ENCODE measurements at regions not wholly inside any gene's neighbourhood (a gene's known extent, or its start where the extent isn't known, plus 50 kb on each side); places are given as distances from the start of the nearest gene placed in this dataset.

DNA sequence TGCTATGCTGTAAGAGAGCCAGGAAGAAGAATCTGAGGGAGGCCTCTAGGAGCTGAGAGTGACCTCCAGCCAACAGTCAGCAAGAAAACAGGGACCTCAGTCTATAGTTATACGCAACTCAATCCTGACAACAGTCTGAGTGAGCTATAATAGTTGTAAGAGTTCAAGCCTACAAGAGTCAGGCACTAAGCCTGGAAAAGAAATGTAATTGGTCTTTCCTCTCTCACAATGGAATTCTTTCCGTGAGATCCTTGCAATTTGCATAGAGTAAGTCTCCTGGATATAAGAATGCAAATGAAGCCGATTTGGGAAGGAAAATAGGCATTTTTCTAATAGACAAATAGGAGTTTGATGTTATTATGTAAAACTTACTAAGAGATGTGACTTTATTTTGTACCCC, 1332.6 kb upstream of the CELF4 start:
- DNase-seq (ENCODE audit: low read depth): no peak

- DNase-seq (ENCODE audit: low read depth): no peak
Measured at GRCh38 chr18:38895560-38895959, 1330.0 kb upstream of the CELF4 start.

- no peak for DNase-seq (ENCODE audit: low read depth)
Measured at GRCh38 chr18:38887671-38888020, 1322.0 kb upstream of the CELF4 start.

DNA sequence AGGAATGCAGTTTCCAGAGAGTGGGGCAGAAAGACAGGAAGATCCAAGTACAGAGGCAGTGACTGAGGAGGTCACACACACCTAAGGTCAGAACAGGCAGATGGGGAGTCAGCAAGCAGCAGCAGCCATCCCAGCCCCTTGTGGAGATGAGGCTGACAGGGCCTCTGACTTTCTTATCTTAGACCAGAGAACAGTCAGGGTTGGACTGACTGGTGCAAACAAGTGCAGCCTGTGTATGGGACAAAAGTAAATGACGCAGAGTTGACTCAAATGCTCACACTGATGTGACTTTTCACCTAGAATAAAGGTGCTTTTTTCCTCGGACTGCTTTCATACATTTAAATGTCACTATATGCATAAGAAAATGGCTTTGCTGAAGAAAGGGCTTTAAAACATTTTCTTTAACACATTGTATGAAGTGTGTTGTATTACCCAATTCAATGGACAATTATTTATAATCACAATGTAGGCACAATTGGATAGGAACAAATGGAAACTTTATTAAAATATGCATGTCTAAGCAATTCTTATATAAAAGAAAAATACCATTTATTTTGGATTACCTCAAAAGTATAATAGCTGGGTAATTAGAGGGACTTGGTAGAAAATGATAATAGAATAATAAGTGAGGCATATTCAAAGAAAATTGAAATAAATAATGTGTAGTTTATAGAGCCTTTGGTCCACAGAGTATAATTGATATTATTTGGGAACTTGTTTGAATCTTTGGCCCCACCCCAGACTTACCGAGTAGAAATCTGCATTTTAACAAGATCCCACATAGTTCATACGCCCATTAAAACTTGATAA, 1321.5 kb upstream of the CELF4 start:
- no peak for DNase-seq (ENCODE audit: low read depth)

- DNase-seq (ENCODE audit: low read depth): no peak
Measured at GRCh38 chr18:38886235-38886634, 1320.6 kb upstream of the CELF4 start.

DNA sequence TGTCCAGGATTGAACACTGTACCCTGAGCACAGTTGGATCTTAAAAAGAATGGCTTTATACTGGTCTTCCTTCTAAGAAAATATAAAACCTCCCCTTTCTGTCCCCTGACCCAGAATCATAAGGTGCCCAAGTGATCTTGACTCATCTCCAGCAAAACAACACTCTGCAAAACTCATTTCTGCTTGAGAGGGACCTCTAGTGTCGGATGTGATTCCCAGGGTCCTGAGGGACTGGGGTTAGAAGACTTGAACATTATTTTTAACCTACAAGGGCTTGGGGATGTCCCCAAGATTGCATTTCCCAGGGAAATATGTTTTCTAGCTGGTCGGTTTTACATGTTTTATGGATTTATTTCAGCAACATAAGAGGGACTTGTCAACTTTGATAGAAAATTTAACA, 1318.5 kb upstream of the CELF4 start:
- no peak for DNase-seq (ENCODE audit: low read depth)

- no peak for DNase-seq (ENCODE audit: low read depth)
Measured at GRCh38 chr18:38883111-38883510, 1317.5 kb upstream of the CELF4 start.

GRCh38 chr18:38879871-38880270, 1314.3 kb upstream of the CELF4 start:
- DNase-seq (ENCODE audit: low read depth): no peak

GRCh38 chr18:38872342-38872741, 1306.7 kb upstream of the CELF4 start:
- DNase-seq (ENCODE audit: low read depth): no peak

DNA sequence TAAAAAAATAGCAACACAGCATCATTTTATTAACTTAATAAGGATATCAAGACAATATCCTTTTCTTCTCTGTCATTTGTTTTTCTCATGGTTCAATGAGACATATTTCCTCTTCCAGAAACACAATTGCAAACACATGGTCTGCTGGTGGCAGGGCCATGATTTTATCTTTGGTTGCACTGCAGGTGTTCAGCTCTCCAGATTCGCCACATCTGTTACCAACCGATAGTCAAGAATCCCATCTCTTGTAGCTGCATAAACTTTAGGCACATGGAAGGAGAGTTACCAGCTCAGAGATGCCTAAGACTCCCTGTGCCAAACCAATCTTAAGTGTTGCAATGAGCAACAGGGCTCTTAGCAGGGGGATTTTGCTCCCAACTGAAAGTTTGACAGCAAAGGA, 1303.2 kb upstream of the CELF4 start:
- DNase-seq (ENCODE audit: low read depth): no peak

DNA sequence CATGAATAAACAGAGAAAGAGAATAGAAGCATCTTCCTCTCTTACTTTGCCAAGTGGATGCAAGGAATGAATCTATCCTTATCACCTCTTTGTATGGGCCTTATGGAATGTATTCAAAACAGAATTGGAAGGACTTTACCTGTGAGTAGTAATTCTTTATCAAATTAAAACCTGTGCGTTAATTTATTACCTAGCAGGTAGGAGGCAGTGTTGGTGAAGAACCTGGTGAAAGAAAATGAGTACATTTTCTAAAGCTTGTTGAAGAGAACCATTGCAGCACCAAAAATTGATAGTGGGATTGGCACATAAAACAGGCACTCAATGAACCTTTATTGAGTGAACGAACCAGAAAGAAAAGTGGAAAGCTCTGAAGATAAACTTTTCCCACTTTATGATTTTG, 1302.1 kb upstream of the CELF4 start:
- DNase-seq (ENCODE audit: low read depth): no peak

DNA sequence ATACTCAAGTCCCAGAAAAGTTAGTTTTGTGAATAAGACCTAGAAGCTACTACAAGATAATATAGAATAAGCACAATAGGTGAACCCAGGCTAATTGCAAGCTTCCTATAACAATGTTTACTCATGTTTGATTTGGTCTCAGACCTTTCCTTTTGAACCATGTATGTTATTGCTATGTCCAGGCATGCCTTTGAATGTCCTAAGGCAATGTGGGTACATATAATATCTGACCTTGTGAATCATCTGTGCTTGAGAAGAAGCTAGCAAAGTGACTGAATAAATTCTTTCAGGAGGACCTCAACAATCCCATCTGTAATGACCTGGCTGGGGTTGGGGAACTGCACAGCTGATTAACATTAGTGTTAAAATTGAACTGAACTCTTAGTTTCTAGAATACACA, 1285.9 kb upstream of the CELF4 start:
- DNase-seq (ENCODE audit: low read depth): no peak

DNA sequence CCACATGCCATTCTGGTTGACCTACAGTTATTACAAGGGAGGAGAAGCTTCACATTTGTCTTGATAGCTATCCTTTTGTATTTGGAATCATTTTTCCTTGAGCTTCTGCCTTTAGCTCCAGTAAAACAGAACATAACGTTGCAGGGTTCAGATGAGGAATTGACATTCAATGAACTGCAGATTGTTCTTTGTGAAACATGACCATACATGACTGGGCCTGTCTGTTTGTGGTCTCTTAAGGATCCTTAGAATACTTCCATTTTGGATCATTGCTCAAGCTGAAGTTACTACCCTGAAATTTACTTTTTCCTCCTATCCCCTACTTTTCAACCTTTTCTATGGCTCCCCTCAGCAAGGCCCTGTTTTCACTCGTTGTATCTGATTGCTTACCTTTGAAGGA, 1281.7 kb upstream of the CELF4 start:
- no peak for DNase-seq (ENCODE audit: low read depth)

GRCh38 chr18:38843291-38843690, 1277.7 kb upstream of the CELF4 start:
- DNase-seq (ENCODE audit: low read depth): no peak

- no peak for DNase-seq (ENCODE audit: low read depth)
Measured at GRCh38 chr18:38826247-38826646, 1260.6 kb upstream of the CELF4 start.

DNA sequence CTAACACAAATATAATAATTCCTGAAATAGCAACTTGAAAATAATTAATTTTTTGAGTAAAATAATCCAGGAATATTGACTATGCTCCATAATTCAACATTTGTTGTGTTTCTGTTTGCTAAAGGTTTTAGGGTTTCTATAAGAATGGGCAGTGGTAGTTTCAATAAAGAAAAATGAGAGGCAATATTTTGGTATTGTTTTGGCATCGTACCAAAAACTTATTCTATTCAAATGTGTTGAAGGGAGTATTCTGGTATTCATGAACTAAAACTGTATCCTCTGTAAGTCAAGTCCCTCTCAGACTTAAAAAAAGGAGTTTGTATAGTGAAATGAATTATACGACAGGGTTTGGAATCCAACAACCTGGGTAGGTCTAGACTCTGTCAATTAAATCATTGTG, 1245.6 kb upstream of the CELF4 start:
- no peak for DNase-seq (ENCODE audit: low read depth)

GRCh38 chr18:38810789-38811188, 1245.2 kb upstream of the CELF4 start:
- DNase-seq (ENCODE audit: low read depth): no peak

- no peak for DNase-seq (ENCODE audit: low read depth)
Measured at GRCh38 chr18:38807915-38808314, 1242.3 kb upstream of the CELF4 start.

- DNase-seq (ENCODE audit: low read depth): no peak
Measured at GRCh38 chr18:38805256-38805655, 1239.7 kb upstream of the CELF4 start.

DNA sequence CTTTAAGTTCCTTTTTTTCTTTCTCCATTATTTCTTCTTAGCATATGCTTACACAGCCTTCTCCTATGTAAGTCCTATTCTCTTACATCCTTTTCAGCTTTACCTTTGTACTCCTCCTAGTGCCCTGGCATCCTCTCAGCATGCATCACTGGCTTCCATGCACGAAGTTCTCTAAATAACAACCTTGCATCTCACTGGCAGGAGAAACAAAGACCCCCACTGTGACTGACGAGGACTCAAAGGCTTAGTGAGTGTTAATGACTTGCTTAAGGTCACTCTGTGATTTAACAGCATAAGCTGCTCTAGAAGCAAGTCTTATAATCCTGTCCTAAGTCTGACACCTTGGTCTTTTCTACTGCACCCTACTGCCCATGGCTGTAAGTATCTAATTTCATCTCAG, 1236.0 kb upstream of the CELF4 start:
- DNase-seq (ENCODE audit: low read depth): no peak

GRCh38 chr18:38796762-38797161, 1231.2 kb upstream of the CELF4 start:
- no peak for DNase-seq (ENCODE audit: low read depth)

DNA sequence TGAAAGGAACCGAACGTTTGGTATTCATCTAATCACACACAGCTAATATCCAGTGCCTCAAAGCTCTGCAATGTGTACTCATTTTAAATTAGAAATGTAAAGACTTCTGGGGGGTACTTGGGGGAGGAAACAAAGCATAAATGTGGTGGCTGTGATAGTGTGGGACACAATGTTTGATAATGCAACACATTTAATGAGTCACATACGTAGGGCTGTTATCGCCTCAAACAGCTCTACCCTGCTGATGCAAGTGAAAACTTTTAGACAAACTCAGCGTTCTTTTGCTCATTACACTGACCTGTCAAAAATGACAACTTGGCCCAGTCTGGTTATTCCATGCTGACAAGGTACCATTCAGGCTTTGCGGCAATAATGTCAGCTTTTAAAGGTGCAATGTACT, 1227.1 kb upstream of the CELF4 start:
- DNase-seq (ENCODE audit: low read depth): no peak

- DNase-seq (ENCODE audit: low read depth): no peak
Measured at GRCh38 chr18:38790786-38791185, 1225.2 kb upstream of the CELF4 start.

- no peak for DNase-seq (ENCODE audit: low read depth)
Measured at GRCh38 chr18:38790303-38790702, 1224.7 kb upstream of the CELF4 start.

DNA sequence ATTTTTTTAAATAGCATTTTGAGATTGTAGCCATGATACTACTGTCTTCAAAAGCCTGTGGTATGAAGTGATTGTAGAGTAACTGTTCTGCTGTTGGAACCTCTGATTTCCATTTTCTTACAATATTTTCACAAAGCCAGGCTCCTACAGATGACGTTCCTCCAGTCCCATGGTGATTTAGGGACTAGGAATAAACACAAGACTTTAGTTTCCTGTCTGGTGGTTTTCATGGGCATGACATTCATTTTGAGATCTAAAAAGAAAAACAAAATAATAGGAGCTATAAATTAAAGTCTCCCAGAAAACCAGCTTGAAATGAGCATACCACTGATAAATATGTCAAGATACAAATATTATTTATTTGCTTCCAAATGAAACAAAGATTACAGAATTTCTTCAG, 1223.5 kb upstream of the CELF4 start:
- DNase-seq (ENCODE audit: low read depth): no peak

Data from T-helper 22 cell (primary cell).